ENCODE measurements at regions not wholly inside any gene's neighbourhood (a gene's known extent, or its start where the extent isn't known, plus 50 kb on each side); places are given as distances from the start of the nearest gene placed in this dataset.

GRCh38 chr16:8204769-8205168 is 385.5 kb downstream of the TMEM114 start:
- no peak for DNase-seq (ENCODE audit: extremely low spot score, unreplicated experiment)
- Mint-ChIP-seq H3K36me3 (no peaks in the 10 kb centered on the region), H3K4me3 (no peak overlapping the region), H3K27me3 (peaks cover 12% of the 10 kb centered on the region), H3K27ac (no peak overlapping the region), H3K9me3 (peaks cover 6% of the 10 kb centered on the region), H3K4me1 (ENCODE audit: unreplicated experiment) (no peaks in the 10 kb centered on the region)
- TF ChIP-seq, protein P1, sequence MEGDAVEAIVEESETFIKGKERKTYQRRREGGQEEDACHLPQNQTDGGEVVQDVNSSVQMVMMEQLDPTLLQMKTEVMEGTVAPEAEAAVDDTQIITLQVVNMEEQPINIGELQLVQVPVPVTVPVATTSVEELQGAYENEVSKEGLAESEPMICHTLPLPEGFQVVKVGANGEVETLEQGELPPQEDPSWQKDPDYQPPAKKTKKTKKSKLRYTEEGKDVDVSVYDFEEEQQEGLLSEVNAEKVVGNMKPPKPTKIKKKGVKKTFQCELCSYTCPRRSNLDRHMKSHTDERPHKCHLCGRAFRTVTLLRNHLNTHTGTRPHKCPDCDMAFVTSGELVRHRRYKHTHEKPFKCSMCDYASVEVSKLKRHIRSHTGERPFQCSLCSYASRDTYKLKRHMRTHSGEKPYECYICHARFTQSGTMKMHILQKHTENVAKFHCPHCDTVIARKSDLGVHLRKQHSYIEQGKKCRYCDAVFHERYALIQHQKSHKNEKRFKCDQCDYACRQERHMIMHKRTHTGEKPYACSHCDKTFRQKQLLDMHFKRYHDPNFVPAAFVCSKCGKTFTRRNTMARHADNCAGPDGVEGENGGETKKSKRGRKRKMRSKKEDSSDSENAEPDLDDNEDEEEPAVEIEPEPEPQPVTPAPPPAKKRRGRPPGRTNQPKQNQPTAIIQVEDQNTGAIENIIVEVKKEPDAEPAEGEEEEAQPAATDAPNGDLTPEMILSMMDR (conservative IDR thresholded peaks at IDR 0.05): no peak

DNA sequence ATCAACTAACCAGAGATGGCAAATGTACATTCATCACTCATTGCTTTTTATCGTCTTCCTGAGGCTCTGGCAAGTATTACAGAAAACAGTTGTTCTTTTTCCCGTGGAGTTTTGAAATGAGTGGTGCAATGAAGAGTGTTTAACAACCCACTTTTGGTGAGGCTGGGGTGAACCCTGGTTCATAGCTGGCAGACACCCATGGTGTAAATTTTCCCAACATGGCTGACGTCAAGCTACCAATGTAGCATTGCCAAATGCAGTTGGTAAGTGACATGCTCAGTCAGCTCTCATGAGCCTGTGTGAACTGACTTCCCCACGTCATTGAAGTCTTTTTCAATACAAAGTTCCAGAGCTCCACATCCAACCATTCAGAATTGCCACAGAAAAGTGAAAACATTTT is 386.2 kb downstream of the TMEM114 start:
- Mint-ChIP-seq H3K27me3 (peaks cover 17% of the 10 kb centered on the region), H3K4me1 (ENCODE audit: unreplicated experiment) (no peaks in the 10 kb centered on the region), H3K36me3 (no peaks in the 10 kb centered on the region), H3K4me3 (no peak overlapping the region), H3K9me3 (peaks cover 6% of the 10 kb centered on the region), H3K27ac (no peak overlapping the region)
- TF ChIP-seq, protein P1 (conservative IDR thresholded peaks at IDR 0.05): no peak
- DNase-seq (ENCODE audit: extremely low spot score, unreplicated experiment): no peak

- H3K27me3 Mint-ChIP-seq: peaks cover 18% of the 10 kb centered on the region
- no peaks in the 10 kb centered on the region for H3K4me1 Mint-ChIP-seq (ENCODE audit: unreplicated experiment)
- no peak overlapping the region for H3K27ac Mint-ChIP-seq
- peaks cover 6% of the 10 kb centered on the region for H3K9me3 Mint-ChIP-seq
- H3K36me3 Mint-ChIP-seq: no peaks in the 10 kb centered on the region
- TF ChIP-seq, protein P1 (conservative IDR thresholded peaks at IDR 0.05): no peak
- H3K4me3 Mint-ChIP-seq: no peak overlapping the region
- no peak for DNase-seq (ENCODE audit: extremely low spot score, unreplicated experiment)
Observed at GRCh38 chr16:8203101-8203500, 387.2 kb downstream of the TMEM114 start.

GRCh38 chr16:8200839-8201238 is 389.5 kb downstream of the TMEM114 start:
- Mint-ChIP-seq H3K27me3 (peaks cover 11% of the 10 kb centered on the region), H3K4me1 (ENCODE audit: unreplicated experiment) (no peaks in the 10 kb centered on the region), H3K27ac (no peak overlapping the region), H3K36me3 (no peaks in the 10 kb centered on the region), H3K9me3 (peaks cover 6% of the 10 kb centered on the region), H3K4me3 (no peak overlapping the region)
- DNase-seq (ENCODE audit: extremely low spot score, unreplicated experiment): no peak
- TF ChIP-seq, protein P1 (conservative IDR thresholded peaks at IDR 0.05): no peak

- Mint-ChIP-seq H3K4me1 (ENCODE audit: unreplicated experiment) (no peaks in the 10 kb centered on the region), H3K9me3 (peaks cover 6% of the 10 kb centered on the region), H3K27me3 (peaks cover 11% of the 10 kb centered on the region), H3K36me3 (no peaks in the 10 kb centered on the region), H3K4me3 (no peak overlapping the region), H3K27ac (no peak overlapping the region)
- TF ChIP-seq, protein P1 (conservative IDR thresholded peaks at IDR 0.05): no peak
- no peak for DNase-seq (ENCODE audit: extremely low spot score, unreplicated experiment)
Observed at GRCh38 chr16:8199390-8199789, 390.9 kb downstream of the TMEM114 start.

DNA sequence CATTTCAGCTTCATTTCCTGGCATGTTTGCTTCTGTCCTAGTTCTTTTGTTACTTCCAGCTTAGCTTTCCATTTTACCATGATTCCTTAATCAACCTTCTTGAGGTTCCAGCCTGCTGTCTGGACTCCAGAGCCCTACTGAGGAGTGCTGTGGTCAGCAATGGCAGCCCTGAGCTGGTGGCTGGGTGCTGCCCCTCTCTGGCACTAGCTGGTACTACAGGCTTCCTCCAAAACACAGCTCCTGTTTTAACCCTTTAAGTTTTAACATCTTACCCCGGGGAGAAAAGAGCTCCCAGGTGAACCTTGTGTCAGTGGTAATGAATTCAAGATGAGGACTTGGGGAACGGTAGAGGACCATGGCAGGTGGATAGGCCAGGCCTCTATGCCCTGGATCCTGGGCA is 395.5 kb downstream of the TMEM114 start:
- DNase-seq (ENCODE audit: extremely low spot score, unreplicated experiment): no peak
- no peak overlapping the region for H3K27ac Mint-ChIP-seq
- H3K4me1 Mint-ChIP-seq (ENCODE audit: unreplicated experiment): no peaks in the 10 kb centered on the region
- no peaks in the 10 kb centered on the region for H3K9me3 Mint-ChIP-seq
- H3K36me3 Mint-ChIP-seq: no peaks in the 10 kb centered on the region
- TF ChIP-seq, protein P1 (conservative IDR thresholded peaks at IDR 0.05): peak; percentile 72
- H3K4me3 Mint-ChIP-seq: no peak overlapping the region
- H3K27me3 Mint-ChIP-seq: peaks cover 16% of the 10 kb centered on the region
